HPDE6-E6E7 (cell line): ENCODE measurements at regions not wholly inside any gene's neighbourhood (a gene's known extent, or its start where the extent isn't known, plus 50 kb on each side); places are given as distances from the start of the nearest gene placed in this dataset.

Experiments
- DNase-seq: peaks from one replicate; pipeline ENCODE4 v3.0.0; 2011; ENCODE audit warnings: missing footprints; ENCODE audit errors: extremely low spot score

DNA sequence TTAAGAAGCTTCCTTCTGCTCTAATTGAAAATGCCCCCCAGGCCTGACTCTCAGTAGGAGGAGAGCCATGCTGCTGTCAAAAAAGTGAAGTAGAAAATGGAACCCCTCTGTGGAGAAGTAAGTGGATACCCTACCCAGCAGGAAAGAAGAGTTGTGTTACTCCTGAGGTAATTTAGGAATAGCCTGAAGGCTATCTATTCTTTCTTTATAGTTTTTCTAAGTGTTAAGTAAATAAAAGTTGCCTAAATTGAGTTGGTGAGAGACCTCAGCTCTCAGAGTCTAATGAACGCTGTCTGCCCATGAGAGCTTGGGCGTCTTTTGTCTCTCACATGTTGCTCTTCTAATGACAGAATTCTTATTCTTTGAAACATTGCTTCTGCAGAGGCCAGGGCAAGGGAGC lies 116.2 kb downstream of the NSUN3 start:
- no peak for DNase-seq

DNA sequence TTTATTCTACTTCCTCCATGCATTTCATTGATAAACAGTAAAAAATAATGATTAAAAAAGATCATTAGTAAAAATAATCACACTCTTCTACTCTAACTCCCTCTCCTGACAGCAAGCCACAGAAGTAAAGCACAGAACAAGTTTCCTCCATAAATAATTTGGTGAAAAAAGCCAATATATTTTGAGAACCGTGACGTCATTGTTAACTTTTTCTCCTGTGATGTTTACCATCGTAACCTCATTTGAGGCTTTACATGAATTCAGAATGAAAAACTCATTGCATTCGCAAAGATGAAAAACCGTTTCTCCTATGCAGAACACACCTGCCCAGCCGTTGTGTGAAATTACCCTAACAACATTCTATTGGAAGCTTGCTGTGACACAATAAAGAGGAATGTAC lies 120.7 kb downstream of the NSUN3 start:
- no peak for DNase-seq

DNA sequence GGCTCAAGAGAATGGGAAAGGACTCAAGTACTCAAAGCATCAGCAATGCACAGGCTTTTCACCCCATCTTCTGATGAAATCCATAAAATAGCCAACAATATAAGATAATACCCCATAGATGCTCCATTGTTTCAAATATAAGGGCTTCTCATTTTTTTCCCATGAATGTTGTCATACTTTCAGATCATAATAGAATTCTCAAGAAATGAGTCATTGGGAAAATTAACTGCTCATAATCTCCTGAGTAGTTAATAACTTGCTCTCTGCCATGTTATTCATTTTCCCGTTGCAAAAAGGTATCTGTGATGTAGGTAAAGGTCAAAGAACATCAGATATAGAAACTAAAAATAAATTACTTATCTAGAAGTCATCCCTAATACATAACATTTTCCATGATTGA lies 121.9 kb downstream of the NSUN3 start:
- no peak for DNase-seq

DNA sequence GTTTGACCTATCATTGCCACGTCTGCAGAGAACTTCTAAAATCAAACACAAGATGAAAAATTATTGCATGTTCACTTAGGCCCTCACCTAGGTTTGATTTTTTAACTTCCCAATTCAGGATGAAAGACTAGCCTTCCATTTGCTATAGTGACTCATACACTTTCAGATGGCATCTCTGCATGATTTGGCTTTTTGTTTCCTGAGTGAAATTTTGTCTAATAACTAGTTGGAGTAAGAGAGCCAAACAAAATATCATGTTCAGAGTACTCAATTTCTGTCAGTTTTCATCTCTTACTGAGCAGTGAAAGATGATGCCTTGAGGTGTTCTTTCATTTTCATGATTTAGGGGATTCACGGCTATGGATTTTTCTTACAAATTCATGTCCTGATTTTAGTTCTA lies 122.9 kb downstream of the NSUN3 start:
- DNase-seq = no peak

DNA sequence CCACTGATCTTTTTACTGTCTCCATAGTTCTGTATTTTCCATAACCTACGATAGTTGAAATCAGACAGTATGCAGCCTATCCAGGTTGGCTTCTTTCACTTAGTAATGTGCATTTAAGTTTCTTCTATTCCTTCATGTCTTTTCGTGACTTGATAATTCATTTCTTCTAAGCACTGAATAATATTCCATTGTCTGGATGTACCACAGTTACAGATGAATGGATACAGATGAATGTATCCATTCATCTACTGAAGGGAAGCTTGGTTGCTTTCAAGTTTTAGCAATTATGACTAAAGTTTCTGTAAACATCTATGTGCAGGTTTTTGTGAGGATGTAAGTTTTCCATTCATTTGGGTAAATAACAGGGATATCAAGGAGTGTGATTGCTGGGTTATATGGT lies 124.8 kb downstream of the NSUN3 start:
- DNase-seq = no peak

DNA sequence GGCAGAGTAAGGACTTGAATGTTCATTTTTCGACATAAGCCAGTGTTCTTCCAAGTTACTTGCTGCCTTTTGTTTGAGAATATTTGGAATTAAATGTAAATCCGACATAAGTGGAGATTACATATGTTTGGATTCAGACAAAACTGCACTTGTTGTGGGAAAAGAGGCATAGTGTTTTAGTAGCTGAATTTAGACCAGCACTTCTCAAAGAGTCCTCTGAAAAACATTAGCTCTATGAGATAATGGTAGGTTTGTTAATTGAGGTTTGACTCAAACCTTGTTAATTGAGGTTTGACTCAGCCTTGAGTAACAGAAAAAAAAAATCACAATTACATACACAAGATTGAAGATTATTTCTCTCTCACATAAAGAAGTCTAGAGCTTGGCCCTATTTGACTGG lies 132.5 kb downstream of the NSUN3 start:
- no peak for DNase-seq

DNA sequence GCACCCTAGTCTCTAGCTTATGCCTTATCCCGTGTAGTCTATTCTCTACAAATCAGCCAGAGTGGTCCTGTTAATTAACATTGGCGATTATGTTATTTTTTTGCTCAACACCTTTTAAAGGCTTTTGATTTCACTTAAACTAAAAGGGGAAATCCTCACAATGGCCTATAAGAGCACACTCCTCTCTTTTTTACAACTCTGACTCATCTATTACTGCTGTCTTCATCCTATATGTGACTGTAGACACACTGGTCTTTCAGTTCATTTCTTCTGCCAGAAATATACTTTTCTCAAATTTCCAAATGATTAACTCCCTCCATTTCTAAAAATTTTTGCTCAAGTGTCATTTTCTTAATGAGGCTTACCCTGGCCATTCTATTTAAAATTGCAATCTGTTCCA lies 143.4 kb downstream of the NSUN3 start:
- DNase-seq = no peak

DNA sequence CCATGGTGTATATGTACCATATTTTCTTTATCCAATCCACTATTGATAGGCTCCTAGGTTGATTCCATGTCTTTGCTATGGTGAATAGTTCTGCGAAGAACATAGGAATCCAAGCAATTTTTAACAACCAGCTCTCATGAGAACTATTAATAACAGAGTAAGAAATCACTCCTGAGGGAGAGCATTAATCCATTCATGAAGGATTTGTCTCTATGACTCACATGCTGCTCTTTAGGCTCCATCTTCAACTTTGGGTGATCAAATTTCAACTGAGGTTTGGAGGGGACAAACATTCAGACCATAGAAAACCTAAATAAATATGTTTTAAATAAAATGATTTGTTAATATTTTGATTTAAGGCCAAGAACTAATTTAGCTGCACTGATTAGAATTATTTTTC lies 147.4 kb downstream of the NSUN3 start:
- no peak for DNase-seq

DNA sequence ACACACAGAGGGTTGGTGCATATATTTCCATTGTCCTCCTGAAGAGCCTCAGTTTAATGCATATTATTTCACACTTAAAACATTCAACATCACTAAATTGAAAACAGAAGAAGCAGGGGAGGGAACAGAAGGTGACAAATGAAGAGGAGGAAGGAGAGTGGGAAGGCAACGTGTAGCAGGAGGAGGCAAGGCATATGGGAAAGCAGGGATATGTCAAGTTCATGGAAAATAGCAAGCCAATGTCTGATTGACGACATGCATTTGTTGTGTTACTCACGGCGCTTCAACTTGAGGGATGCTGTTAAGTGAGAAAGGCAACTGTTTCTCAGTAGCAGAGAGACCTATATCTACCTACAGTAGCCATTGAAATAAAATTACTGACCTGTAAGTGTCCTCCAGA lies 154.5 kb downstream of the NSUN3 start:
- no peak for DNase-seq

DNA sequence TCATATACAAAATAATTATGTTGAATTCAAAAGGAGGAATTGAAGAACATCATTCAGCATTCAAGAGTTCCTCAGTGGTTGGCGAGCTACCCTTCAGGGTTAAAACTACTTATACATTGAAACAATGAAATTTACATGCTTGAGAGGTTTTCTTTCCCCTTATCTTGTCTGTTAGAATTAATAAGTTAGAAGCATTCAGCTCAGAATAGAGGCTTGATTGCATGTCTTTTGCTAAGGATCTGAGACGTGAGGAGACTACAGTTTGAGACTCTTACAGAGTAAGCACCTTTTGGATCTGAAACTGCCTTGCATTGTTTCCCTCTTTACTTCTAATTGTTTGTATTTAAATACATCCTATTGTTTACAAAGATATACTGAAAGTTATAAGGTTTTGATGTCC lies 157.6 kb downstream of the NSUN3 start:
- no peak for DNase-seq

DNA sequence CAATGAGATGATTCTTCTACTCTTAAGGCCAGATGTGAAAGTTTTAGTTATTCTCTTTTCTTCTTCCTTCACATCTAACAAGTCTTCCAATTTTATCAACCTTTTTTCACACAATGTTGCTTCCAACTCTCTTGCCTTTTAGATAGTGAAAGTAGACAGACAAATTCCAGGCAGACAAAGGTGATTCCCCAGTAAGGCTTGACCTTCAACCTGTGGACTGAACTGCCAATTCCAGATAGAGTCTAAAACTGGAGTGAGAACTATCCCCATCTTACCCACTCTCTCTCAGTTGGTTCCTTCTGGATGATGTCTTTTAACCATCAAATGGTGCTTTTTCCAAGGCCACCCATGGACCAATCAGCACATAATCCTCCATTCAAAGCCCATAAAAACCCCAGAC lies 159.0 kb downstream of the NSUN3 start:
- DNase-seq = no peak

DNA sequence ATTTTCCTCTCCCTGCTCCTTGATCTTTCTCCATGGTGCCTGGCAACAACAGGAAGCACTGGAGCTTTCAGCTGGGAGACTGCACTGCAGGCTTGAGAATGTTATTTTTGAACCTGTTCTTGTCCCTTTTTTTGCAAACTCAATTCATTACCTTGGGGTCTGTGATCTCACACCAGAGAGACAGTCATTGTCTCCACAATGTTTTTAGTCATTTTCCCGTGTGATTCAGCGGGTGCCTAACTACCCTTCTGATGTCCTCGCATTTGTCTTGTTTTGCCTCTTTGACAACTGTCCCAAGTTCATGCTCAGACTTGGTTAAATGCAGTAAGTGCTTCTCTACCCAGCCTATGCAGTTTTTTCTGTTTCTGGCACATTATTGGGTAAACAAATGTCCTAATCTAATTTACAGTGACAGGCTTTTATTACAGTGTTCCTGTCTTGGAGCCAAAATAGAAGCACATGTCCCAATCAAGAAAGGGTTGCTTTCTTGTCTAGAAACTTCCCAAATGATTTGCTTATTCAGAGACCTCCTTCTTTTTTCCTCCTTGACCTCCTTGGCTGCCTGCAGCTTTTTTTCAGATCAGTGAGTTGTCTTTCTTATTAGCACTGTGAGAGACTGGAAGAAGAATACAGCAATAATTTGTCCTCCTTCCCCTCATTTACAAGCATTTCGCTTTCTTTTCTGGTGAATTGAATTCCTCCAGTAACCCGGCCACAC lies 162.4 kb downstream of the NSUN3 start:
- DNase-seq = no peak

DNA sequence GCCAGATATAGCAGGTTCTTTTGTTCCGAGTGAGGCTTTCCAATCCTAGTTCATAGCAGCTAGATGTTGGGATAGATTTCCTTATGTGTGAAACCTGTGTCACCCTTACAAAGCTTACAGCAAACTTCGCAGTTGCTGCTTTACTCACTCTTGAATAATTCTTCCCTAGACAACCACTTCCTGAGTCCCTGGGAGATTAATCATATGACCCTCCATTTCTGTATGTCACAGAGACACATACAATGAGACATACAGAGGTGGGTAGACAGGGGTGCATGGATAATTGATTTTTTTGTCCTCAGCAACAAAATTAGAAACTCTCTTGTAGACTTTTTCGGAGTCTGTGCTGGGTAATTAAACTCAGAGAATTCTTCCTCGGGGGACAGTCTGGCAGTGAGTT lies 163.2 kb downstream of the NSUN3 start:
- peak; percentile 48 for DNase-seq

DNA sequence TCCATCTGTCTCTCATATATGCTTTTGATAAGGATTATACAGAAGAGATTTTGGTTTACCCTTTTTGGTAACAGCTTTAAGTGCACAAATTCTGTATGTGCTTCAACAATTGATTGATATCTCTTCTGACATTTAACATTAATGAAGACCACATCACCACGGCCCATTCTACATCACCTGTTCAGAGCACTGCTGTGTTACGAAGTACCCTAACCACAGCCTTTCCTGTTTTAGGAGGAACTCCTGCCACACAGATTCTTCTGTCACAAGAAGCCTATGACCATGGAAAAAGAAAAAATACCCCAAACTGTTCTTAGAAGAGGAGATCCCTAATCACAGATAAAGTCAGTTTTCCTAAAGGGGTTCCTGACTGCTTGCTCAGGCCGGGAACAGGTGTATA lies 170.1 kb downstream of the NSUN3 start:
- no peak for DNase-seq

DNA sequence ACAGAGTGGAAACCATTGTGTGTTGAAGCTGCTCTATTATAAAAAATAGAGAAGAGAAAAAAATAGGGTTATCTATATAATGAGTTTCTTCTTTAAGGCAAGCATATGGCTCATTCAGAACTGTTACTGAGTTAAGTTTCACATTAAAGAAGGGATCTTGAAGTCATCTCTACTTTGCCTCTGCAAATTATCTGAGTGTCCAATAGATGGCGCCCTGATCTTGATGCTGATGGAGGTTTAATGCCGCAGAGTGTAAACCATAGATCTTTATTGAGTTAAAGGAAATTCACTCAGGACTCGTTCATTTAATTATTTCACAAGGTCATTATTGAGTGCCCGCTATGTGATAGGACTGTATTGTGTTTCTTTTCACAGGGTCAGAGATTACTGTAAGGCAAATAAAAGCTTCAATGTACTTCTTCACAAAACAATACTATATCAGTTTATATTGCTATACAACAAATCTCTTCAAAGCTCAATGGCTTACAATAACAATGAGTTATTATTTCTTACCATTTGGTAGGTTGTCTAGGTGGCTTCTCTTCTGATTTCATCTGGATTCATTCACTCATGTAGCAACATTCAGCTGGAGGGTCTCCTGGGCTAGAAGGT lies 171.4 kb downstream of the NSUN3 start:
- DNase-seq = peak; percentile 27

DNA sequence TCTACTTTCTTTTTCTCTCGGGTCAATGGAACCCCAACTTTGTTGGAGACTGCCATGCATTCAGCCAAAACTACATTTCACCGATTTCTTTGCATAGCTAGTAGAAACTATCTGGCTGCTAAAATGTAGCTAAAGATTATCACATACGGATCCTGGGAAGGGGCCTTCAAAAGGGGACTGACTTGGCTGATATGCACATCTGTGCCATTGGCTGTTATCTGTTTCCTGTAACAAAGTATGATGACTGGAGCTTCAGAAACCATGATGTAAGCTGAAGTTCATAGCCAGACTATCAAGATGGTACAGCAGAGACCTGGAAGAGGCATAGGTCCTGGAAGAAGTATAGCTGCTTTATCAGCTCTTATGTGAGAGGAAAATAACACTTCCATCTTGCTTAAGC lies 179.1 kb downstream of the NSUN3 start:
- no peak for DNase-seq

DNA sequence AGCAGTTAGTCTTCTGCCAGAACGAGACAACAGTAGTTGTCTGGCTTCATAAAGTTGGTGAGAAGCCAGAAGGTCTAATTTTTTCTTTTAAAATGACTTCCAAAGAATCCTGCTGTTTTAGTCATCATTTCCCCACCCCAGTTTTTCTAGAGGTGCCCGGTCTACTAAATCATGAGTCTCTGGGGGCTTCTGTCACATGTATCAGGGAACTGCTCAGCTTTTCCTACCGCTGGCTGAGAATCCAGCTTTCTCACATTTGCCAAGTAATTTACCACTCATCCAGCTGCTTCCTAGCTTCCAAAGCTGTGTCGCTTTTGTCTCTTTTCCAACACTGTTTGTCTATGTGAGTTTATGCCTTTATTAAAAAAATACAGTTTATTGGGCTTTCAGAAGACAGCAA lies 183.3 kb downstream of the NSUN3 start:
- DNase-seq = no peak

DNA sequence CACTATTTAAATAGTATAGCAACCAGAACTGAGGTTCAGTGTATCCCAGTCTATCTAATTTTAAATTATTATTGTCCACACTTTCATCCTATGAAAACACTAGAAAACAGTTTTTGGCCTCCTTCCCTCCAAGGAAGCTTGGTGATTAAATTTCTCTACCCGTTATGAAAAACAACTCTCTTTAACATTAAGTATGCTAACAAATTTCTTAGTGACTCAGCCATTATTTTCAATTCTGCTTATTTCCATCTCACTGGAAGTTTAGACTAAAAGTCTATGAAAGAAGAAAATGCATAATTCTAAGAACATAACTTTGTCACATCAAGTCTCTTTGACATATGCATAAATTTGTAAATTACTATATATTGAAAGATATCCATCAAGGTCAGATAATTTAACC lies 185.2 kb downstream of the NSUN3 start:
- no peak for DNase-seq

DNA sequence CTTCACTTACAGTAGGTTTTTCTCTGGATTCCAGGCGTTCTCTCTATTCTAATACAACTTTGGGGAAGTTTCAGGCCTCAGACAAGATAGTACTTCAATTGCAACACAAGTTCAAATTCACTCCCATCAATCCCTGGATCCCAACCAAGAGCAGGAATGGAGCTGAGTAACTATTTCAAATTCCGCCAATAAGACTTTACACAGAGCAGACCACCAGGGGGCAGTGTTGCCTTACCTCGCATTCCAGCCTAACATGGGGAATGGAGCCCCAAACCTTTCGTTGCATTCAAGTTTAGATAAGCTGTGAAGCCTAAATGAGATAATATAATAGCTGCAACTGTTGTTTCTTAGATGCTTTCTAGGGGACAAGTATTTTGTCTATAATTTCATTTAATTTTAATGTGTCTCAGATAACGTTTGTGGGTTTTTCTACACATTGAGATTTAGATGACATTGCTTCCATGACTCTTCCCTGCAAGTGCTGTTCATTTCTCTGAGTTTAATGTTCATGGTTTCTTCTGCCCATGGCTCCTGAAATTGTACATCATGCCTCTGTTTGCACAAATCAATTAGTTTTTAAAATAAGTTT lies 186.7 kb downstream of the NSUN3 start:
- DNase-seq = peak; percentile 59

DNA sequence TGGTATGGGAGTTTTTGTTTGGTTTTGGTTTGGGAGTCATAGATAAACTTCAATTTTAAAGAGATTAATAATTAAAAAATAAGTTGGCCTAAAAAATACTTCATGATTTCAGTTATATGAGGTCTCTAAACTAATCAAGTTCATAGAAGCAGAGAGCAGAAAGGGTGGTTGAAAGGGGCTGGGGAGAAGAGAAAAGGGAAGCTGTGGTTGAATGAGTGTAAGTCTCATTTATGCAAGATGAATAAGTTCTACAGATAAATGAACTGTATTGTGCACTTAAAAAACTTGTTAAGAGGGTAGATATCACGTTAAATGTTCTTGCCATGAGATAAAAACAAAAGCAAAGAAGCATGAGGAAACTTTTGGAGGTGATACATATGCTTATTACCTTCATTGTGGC lies 188.7 kb downstream of the NSUN3 start:
- DNase-seq = no peak

DNA sequence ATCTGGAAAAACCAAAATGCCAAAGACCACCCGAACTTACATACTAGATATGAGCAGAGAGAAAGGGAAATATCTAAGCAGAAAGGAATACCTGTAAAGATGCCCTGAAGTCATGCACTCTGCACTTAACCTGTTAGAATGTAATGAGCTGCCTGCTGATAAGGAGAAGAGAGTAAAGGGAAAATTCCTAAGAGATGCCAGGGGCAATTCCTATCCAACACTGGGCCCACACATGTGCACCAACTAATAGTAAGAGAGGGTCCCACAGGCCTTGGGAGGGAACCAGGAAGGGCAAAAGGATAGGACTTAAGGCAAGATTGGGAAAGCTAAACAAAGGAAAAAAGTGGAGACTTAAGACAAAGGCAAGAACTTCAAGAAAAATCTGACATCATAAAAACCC lies 189.5 kb downstream of the NSUN3 start:
- no peak for DNase-seq

DNA sequence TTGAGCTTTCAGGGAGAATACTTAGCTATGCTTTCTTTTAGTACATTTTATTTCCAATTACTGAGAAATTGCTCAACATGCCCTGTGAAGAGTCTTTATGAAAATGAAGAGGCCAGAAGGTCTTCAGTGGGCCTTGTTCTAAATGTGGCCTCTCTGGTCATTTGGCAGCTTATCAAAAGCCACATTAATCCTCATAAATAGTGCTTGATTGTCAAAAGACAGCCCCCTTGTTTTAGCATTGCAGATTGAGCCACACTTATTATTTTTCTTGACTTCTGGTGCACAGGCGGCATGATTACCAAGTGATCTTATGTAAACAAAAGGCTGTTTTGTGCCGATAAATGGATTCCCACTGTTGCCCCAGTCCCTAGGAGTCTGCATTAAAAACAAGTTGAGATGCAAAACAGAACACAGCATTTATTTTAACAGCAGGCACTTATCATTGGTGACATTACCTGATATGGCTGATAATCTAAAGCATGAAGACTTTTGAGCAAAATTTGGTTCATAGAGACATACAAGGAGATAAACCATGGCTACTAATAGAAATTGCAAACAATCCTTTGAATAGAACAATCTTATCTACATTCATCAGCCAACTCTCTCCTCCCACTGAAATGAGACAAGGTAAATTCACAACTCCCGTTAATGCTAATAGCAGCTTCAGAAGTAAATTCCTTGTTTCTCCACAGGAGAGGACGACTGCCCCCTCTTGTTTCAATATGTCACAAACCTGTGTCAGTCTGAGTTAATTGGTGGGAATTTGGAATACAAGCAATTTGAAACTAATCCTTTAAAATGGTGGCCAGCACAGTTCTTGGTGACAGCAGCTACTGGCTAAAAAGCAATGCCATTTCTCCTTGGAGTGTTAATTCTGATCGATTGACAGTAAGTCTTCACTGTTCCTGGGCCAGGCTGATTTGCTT lies 194.3 kb downstream of the NSUN3 start:
- DNase-seq = no peak

DNA sequence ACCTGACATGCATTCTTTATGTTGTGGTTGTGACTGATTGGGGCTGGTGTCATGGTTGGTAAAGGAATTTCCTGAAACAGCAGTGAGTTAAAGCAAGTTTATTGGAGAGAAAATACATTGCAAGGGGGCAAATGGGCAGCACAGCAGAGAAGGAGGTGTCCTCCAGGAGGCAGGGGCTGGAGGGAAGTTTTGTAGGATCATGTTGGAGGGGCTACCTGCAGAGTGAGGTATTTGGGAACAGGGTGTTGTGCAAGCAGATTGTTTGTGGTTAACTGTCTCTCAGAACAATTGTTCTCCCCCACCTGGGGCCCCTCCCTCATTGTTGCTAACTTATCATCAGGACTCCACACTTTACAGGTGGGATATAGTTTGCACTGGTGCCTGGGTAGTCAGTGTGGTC lies 196.0 kb downstream of the NSUN3 start:
- DNase-seq = no peak
